OCI-LY7 (cell line): ENCODE measurements at regions not wholly inside any gene's neighbourhood (a gene's known extent, or its start where the extent isn't known, plus 50 kb on each side); places are given as distances from the start of the nearest gene placed in this dataset.

ENCODE experiments used
- BruUV-seq: library from RNA; stranded (reverse); fragments of 400-500 nt; replicated peaks from 2 replicates; lab custom pipeline; 2021; lab: Mats Ljungman, UMichigan
- CTCF ChIA-PET: fragments of 300-600 bp; sonication (Branson Sonifier 250); formaldehyde crosslinking; loops from one replicate; lab custom pipeline; 2022; ENCODE audit warnings: antibody characterized with exemption; ENCODE audit not compliant: unreplicated experiment; lab: Charles Lee
- POLR2A ChIA-PET: fragments of 300-600 bp; sonication (Branson Sonifier 250); formaldehyde crosslinking; loops from one replicate; lab custom pipeline; 2022; ENCODE audit warnings: antibody characterized with exemption; lab: Charles Lee
- DNase-seq: peaks from one replicate; pipeline ENCODE4 v3.0.0-alpha.2; 2015; ENCODE audit warnings: low spot score
- H2AFZ ChIP-seq: fragments of 200-600 bp; sonication (generic), shearing (Covaris generic); 2 replicates; pipeline ENCODE4 v1.6.1; 2014; ENCODE audit warnings: mild to moderate bottlenecking, antibody characterized with exemption, low read length, moderate library complexity
- H3K27ac ChIP-seq: fragments of 200-600 bp; sonication (generic); 2 replicates; pipeline ENCODE4 v1.5.1; 2014; ENCODE audit warnings: mixed run types, low read depth, mild to moderate bottlenecking, moderate library complexity, low read length, inconsistent platforms; ENCODE audit not compliant: poor library complexity, severe bottlenecking
- H3K36me3 ChIP-seq: fragments of 200-600 bp; sonication (generic); 2 replicates; pipeline ENCODE4 v1.6.1; 2014; ENCODE audit warnings: mild to moderate bottlenecking, antibody characterized with exemption, low read length, moderate library complexity, mixed read lengths; ENCODE audit not compliant: insufficient read depth
- H3K4me1 ChIP-seq: fragments of 200-600 bp; sonication (generic); 2 replicates; pipeline ENCODE4 v1.5.1; 2014; ENCODE audit warnings: mild to moderate bottlenecking, low read length; ENCODE audit not compliant: insufficient read depth, poor library complexity, severe bottlenecking
- H3K4me2 ChIP-seq: fragments of 200-600 bp; sonication (generic); 2 replicates; pipeline ENCODE4 v1.6.1; 2014; ENCODE audit warnings: mild to moderate bottlenecking, low read length
- H3K4me3 ChIP-seq: fragments of 200-600 bp; sonication (generic); 2 replicates; pipeline ENCODE4 v1.5.1; 2014; ENCODE audit warnings: mild to moderate bottlenecking, low read depth, low read length; ENCODE audit not compliant: poor library complexity, severe bottlenecking
- H3K79me2 ChIP-seq: fragments of 200-600 bp; sonication (generic); 2 replicates; pipeline ENCODE4 v1.6.1; 2016; ENCODE audit warnings: low read depth, mild to moderate bottlenecking, low read length, moderate library complexity, mixed read lengths; ENCODE audit not compliant: insufficient read depth
- H3K9me2 ChIP-seq: fragments of 200-600 bp; sonication (generic); 2 replicates; pipeline ENCODE4 v1.6.1; 2016; ENCODE audit warnings: mild to moderate bottlenecking, low read length, mixed read lengths; ENCODE audit not compliant: insufficient read depth
- H3K9me3 ChIP-seq: fragments of 200-600 bp; sonication (generic); 2 replicates; pipeline ENCODE4 v1.6.1; 2014; ENCODE audit warnings: mild to moderate bottlenecking, mixed run types, low read length, mixed read lengths
- H4K20me1 ChIP-seq: fragments of 200-600 bp; sonication (generic); 2 replicates; pipeline ENCODE4 v1.6.1; 2014; ENCODE audit warnings: mild to moderate bottlenecking, antibody characterized with exemption, low read length, moderate library complexity, mixed read lengths; ENCODE audit not compliant: insufficient read depth
- CTCF ChIP-seq: fragments of 200-600 bp; sonication (generic); conservative IDR thresholded peaks from 2 replicates; pipeline ENCODE4 v1.5.1; 2014; ENCODE audit warnings: mild to moderate bottlenecking, antibody characterized with exemption, low read length, moderate library complexity, mixed read lengths
- EZH2phosphoT487 ChIP-seq: fragments of 200-600 bp; sonication (generic); IDR thresholded peaks from 2 replicates; pipeline ENCODE4 v1.6.1; 2018; ENCODE audit warnings: low read depth, borderline replicate concordance, mild to moderate bottlenecking, mixed run types, antibody characterized with exemption, low read length, moderate library complexity, mixed read lengths
- intact Hi-C: fragments of 100-400 bp; cut with micrococcal nuclease; formaldehyde crosslinking; loops from one replicate; pipeline ENCODE4 v1.10.0; 2022; ENCODE audit not compliant: unreplicated experiment

DNA sequence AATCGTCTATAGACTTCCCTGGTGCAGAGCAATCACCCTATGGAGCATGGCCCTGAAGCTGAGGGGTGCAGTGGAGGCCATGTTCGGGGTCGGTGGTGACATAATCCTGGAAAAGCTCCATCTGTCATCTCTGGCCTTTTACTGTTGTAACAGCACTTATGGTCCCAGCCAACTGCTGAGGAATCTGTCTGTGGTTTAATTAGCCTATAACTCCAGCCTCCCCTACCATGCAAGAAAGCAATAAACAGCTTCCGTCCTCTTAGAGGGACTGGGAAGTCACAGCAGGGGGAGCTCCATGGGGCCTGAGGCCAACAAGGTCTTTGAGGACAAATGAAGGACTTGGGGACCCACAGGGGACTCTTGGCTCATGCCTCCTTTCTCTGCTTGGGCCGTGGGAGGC is 159.1 kb upstream of the NECTIN1 start:
- POLR2A ChIA-PET = no interaction called here
- BruUV-seq = no TSS peak
- CTCF ChIA-PET = interaction anchor here (0.5 to 0.6 kb wide), 2 partner anchors 9 to 85 kb away, joined by 3 to 5 read pairs; no protein-coding TSS in a partner anchor
- no peak for DNase-seq
- H2AFZ ChIP-seq = no peak overlapping the region
- H3K36me3 ChIP-seq = no peaks in the 10 kb centered on the region
- no peaks in the 10 kb centered on the region for H3K4me1 ChIP-seq
- no peak overlapping the region for H3K27ac ChIP-seq
- H3K9me2 ChIP-seq = no peaks in the 10 kb centered on the region
- TF ChIP-seq EZH2phosphoT487 (no peak), CTCF (no peak)
- H4K20me1 ChIP-seq = no peaks in the 10 kb centered on the region
- H3K4me3 ChIP-seq = no peak overlapping the region
- intact Hi-C loops = no loop called here
- H3K79me2 ChIP-seq = no peaks in the 10 kb centered on the region
- H3K4me2 ChIP-seq = no peak overlapping the region
- H3K9me3 ChIP-seq = no peaks in the 10 kb centered on the region

- no TSS peak for BruUV-seq
- no peak overlapping the region for H2AFZ ChIP-seq
Measured at GRCh38 chr11:119886667-119887230, 157.7 kb upstream of the NECTIN1 start.

More at GRCh38 chr11:119886667-119887230, 157.7 kb upstream of the NECTIN1 start:
- no peak for DNase-seq
- no peaks in the 10 kb centered on the region for H3K36me3 ChIP-seq
- H3K9me2 ChIP-seq = no peaks in the 10 kb centered on the region
- H3K4me3 ChIP-seq = no peak overlapping the region
- H3K27ac ChIP-seq = no peak overlapping the region
- POLR2A ChIA-PET = interaction anchor here (0.8 to 1.1 kb wide), 2 partner anchors 19 to 31 kb away, joined by 3 read pairs; no protein-coding TSS in a partner anchor
- H3K4me2 ChIP-seq = no peak overlapping the region
- H3K4me1 ChIP-seq = no peaks in the 10 kb centered on the region
- H3K9me3 ChIP-seq = no peaks in the 10 kb centered on the region
- intact Hi-C loops = no loop called here
- CTCF ChIA-PET = no interaction called here
- no peaks in the 10 kb centered on the region for H4K20me1 ChIP-seq
- TF ChIP-seq CTCF (no peak), EZH2phosphoT487 (no peak)
- no peaks in the 10 kb centered on the region for H3K79me2 ChIP-seq
